ENCODE measurements at regions not wholly inside any gene's neighbourhood (a gene's known extent, or its start where the extent isn't known, plus 50 kb on each side); places are given as distances from the start of the nearest gene placed in this dataset.

GRCh38 chrX:65407157-65407626 lies 127.4 kb downstream of the LAS1L start:
- TF ChIP-seq YY1 (IDR thresholded peaks at IDR 0.05; ENCODE audit: insufficient read depth, insufficient read length) (no peak), SUZ12 (IDR thresholded peaks at IDR 0.05; ENCODE audit: extremely low read depth, insufficient read depth, insufficient read length) (no peak), ZNF274 (IDR thresholded peaks at IDR 0.05; ENCODE audit: low read depth, low read length) (no peak)
